DND-41 (cell line): ENCODE measurements at regions not wholly inside any gene's neighbourhood (a gene's known extent, or its start where the extent isn't known, plus 50 kb on each side); places are given as distances from the start of the nearest gene placed in this dataset.

ENCODE experiments used
- EZH2 ChIP-seq: IDR thresholded peaks from 3 replicates; pipeline ENCODE4 v1.6.1; 2012; ENCODE audit warnings: borderline replicate concordance, low read depth, mild to moderate bottlenecking, moderate library complexity, low read length, inconsistent platforms; ENCODE audit not compliant: severe bottlenecking
- TF ChIP-seq, protein P1 (sequence below): IDR thresholded peaks from 2 replicates; pipeline ENCODE4 v1.5.1; 2012; ENCODE audit warnings: borderline replicate concordance, low read length, moderate library complexity, mild to moderate bottlenecking; ENCODE audit not compliant: poor library complexity, severe bottlenecking; ENCODE audit errors: extremely low read depth

DNA sequence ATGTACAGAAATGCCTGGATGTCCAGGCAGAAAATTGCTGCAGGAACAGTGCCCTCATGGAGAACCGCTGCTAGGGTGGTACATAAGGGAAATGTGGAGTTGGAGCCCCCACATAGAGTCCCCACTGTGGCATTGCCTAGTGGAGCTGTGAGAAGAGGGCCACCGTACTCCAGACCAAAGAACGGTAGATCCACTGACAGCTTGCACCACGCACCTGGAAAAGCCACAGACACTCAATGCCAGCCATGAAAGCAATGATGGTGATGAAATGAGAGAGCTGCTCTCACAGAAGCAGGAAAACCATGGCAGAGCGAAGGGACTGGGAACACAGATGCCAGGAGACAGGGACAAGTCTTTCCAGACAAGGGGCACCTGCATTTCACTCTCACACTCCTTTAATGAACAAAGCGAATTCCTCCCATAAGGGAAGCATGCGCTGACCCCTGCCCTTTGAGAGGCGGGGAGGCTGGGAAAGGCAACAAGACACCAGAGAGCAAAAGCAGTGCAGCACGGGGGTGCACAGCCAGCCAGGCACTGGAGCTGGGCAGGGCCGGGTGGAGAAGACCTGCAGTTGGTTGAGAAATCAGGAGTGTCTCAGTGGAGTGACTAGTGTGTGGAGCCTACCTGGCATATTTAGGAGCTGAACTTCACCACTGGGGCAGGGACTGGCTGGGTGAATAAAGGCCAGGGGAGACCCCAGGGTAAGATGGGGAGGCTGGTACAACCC lies 1025.2 kb downstream of the TBC1D22A start:
- TF ChIP-seq, protein P1, sequence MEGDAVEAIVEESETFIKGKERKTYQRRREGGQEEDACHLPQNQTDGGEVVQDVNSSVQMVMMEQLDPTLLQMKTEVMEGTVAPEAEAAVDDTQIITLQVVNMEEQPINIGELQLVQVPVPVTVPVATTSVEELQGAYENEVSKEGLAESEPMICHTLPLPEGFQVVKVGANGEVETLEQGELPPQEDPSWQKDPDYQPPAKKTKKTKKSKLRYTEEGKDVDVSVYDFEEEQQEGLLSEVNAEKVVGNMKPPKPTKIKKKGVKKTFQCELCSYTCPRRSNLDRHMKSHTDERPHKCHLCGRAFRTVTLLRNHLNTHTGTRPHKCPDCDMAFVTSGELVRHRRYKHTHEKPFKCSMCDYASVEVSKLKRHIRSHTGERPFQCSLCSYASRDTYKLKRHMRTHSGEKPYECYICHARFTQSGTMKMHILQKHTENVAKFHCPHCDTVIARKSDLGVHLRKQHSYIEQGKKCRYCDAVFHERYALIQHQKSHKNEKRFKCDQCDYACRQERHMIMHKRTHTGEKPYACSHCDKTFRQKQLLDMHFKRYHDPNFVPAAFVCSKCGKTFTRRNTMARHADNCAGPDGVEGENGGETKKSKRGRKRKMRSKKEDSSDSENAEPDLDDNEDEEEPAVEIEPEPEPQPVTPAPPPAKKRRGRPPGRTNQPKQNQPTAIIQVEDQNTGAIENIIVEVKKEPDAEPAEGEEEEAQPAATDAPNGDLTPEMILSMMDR = no peak
- TF ChIP-seq EZH2 = no peak
